ENCODE measurements at regions not wholly inside any gene's neighbourhood (a gene's known extent, or its start where the extent isn't known, plus 50 kb on each side); places are given as distances from the start of the nearest gene placed in this dataset.
A peak's percentile ranks its signal among the peaks of the same experiment; 100 is the strongest.
"Not testable (repeated sequence)": the region's sequence is repeated elsewhere in the genome, so short reads cannot be mapped to it uniquely, and the experiment has no call there.

DNA sequence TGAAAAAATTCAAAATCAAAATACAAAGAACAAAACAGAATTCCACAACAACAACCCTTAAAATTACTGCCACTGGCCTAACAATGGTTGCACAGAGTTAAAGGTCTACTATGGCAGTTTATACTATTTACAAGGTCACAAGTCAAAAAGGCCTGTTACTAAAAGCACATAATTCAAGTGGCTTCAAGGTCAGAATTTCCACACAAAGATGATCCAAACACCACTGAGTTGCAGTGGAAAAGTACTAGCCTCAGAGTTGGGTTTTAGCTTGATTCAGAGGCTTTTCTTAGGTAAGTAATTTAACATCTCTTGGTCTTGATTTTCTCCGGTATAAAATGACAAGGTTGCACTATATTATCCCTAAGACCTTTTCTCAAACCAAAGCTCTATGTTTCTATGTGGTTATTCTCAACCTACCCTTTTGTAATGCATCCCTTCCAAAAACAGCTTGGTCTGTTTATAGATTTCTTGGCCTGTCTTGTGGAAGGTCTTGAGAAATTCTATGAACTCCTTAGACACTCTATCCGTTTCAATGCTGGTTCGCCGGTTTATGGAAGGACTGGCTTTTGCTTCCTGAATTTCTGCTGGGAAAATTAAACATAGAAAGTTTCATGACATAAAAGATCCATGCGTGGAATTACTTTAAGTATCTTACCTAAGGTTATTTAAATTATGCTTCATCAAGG is 69.5 kb downstream of the MDH2 start:
- DNase-seq (ENCODE audit: low read depth) = not testable (repeated sequence)

DNA sequence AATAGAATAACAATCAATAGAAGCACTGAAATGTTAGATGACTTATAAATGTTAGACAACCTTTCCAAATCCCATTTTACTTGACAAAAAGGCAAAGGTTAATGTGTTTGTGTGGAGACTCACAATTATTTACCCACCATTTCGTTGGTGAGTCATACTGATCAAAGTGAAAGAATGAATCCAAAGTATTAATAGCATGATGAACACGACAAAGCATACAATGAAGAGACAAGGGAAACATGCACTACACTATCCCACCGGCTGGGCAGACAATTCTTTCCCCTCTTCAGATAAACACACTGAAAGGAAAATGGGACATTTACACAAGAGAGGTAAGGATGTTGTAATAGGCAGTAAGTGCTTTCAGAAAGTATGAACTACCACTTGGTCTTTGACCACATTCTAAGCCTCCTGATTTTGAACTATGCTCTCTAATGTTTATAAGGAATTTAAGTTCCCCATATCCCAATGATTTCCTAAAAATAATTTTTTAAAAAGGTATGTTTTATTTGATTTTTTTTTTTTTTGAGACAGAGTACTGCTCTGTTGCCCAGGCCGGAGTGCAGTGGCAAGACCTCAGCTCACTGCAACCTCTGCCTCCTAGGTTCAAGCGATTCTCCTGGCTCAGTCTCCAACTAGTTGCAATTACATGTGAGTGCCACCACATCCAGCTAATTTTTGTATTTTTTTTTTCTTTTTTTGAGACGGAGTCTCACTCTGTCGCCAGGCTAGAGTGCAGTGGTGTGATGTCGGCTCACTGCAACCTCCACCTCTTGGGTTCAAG is 70.5 kb downstream of the MDH2 start:
- DNase-seq (ENCODE audit: low read depth) = not testable (repeated sequence)

- no peak for DNase-seq (ENCODE audit: low read depth)
Measured at GRCh38 chr7:76121044-76121443, 73.1 kb downstream of the MDH2 start.

GRCh38 chr7:76122516-76123239 is 74.8 kb downstream of the MDH2 start:
- no peak for DNase-seq (ENCODE audit: low read depth)

DNA sequence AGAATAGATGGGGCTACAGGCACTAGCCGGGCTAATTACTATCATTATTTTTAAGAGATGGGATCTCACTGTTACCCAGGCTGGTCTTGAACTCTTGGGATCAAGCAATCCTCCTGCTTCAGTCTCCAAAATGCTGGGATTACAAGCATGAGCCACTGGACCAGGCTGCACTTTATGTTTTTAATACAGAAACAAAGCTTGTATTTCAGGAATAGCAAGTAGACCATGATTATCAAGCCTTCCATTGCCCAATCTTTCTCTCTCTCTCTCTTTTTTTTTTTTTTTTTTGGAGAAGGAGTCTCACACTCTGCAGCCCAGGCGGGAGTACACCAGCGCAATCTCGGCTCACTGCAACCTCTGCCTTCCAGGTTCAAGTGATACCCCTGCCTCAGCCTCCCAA is 75.4 kb downstream of the MDH2 start:
- no peak for DNase-seq (ENCODE audit: low read depth)

GRCh38 chr7:76125560-76125959 is 76.1 kb upstream of the SRRM3 start:
- DNase-seq (ENCODE audit: low read depth) = no peak

- no peak for DNase-seq (ENCODE audit: low read depth)
Measured at GRCh38 chr7:76126632-76127031, 75.1 kb upstream of the SRRM3 start.

GRCh38 chr7:76129366-76129765 is 72.3 kb upstream of the SRRM3 start:
- DNase-seq (ENCODE audit: low read depth) = no peak

DNA sequence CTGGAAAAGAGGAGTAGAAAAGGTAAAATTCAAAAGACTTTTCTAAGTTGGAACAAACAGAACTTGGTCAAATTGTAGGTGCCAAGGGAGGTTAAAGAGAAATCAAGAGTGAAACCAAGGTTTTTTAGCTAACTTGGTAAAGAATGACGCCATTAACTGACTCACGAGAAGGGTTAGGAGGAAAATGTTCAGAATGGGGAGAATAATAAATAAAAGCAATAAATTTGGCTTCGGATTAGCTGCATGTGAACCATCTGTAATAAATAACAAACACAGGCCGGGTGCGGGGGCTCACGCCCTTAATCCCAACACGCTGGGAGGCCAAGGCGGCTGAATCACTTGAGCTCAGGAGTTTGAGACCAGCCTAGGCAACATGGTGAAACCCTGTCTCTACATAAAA is 71.9 kb upstream of the SRRM3 start:
- DNase-seq (ENCODE audit: low read depth) = no peak

- peak; percentile 48 for DNase-seq (ENCODE audit: low read depth)
Measured at GRCh38 chr7:76130661-76131060, 71.0 kb upstream of the SRRM3 start.

GRCh38 chr7:76131887-76132286 is 69.8 kb upstream of the SRRM3 start:
- not testable (repeated sequence) for DNase-seq (ENCODE audit: low read depth)

DNA sequence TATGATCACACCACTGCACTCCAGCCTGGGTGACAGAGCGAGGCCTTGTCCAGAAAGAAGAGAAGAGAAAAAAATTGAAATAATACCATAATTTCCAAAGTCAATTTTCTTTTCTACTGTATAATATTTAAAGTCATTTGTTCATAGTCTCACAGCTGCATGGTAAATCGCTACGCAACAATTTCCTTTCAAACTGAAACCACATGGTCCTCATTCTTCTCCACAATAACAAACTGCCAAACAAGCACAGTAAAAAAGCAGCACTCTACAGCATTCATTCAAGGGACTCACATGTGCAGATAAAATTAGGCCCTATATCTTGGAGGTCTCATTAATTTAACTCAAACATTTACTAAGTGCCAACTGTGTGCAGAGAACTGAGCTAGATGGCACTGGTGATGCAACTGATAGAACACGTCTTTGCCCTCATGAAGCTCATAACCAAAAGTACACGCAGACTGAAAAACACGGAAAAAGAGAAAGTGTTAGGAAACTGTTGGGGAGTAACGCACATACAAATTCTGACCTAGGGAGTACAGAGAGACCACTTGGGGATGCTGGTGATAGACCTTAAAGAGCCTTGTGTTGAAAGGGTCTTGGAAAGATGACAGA is 68.4 kb upstream of the SRRM3 start:
- DNase-seq (ENCODE audit: low read depth) = no peak

DNA sequence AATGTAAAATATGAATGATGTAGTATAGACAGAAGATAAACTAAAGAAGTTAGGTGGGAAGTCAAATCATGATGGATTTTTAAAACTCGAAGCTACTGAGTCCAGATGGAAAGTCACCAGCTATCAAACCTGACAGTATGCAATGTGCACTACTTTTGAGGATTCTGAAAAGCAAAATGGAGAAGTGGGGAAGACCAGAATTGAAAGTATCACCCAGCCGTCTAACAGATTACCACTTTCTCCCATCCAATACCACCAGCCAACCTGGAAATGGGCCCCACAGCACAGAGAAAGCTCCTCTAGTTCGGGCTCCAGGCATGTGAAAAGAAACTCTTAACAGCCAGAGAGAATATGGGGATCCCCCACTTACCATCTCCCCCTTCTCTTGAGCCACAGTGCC is 67.9 kb upstream of the SRRM3 start:
- DNase-seq (ENCODE audit: low read depth) = no peak

DNA sequence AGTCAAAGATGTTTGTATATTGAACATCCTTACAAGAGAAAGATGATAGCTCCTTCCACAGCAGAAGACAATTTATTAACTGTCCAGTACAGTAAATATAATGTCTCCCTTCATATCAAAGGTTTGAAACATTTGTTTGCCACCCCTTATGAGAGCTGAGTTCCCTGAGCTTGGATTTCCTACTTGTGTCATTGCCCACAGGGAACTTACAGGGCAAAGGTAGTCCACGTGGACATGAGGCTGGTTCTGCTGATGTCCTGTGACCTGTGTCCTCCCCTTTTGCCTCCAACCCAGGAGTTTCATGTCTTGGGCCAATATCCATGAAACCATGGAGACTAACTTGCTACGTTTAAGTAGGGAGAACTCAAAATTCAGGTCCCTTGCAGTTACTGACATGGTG is 66.4 kb upstream of the SRRM3 start:
- DNase-seq (ENCODE audit: low read depth) = not testable (repeated sequence)

DNA sequence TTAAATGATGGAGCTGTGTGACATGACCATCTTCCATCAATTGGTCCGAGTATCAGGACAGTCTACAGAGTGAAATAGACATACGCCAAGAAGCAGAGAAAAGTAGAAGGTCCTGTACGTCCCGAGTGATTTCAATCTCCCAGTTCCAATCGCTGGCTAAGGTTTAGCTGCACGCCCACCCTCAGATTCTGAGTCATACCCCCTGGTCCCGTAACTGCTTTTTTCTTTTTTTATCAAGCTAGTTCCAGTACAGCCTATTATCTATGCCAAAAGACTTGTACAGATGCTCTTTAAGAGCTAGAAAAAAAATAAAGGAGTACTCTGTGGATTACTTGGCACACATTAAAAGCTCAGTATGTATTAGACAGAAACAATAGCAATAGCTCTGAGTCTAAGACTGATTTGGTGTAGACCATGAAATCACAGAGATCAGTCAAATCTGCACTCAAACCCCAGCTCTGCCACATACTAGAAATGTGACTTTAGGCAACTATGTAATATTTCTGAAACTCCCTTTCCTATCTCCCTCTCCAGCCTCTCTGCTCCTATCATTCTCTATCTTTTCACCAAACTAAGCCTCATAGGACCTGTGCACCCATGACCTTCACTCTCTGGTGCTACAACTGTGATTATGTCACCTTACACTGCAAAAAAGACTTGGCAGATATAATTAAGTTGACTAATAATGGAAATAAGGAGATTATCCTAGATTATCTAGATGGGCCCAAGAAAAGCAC is 63.0 kb upstream of the SRRM3 start:
- DNase-seq (ENCODE audit: low read depth) = not testable (repeated sequence)

- DNase-seq (ENCODE audit: low read depth) = no peak
Measured at GRCh38 chr7:76139670-76140069, 62.0 kb upstream of the SRRM3 start.

DNA sequence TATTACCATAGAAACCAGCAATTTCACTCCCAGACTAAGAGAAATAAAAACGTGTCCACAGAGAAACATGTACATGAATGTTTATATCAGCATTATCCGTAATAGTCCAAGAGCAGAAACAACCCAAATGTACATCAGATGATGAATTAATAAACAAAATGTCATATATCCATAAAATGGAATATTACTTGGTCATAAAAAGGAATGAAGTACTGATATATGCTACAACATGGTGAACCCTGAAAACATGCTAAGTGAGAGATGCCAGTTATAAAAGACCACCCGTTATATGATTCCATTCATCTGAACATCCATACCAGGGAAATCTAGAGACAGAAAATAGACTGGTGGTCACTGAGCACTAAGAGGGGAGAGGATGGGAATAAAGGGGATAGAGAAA is 61.4 kb upstream of the SRRM3 start:
- DNase-seq (ENCODE audit: low read depth) = not testable (repeated sequence)

- DNase-seq (ENCODE audit: low read depth) = no peak
Measured at GRCh38 chr7:76142861-76143260, 58.8 kb upstream of the SRRM3 start.

DNA sequence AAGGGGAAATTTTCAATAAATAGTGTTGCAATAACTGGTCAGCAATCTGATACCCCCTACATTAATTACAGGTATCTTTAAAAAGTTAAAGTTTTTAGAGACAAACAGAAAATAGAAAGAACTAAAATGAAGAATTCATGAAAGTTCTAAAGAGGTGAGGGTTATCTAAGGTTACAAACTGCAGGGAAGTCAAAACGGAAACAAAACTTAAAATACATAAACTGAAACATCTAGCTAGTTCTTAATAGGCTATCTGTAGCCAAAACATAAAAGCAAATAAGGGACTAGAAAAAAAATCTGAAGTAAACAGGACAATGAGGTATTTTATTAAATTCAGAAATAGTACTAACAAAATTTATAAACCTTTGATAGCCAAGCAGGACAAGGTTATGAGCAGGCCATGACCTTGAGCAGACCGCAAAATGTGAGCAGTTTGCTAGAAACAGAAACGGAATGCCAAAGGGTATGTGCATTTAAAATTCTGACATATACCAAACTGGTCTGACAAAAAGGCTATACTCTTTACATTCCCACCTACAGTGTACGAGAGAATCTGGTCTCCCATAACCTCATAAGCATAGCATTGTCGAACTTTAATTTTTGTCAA is 56.9 kb upstream of the SRRM3 start:
- not testable (repeated sequence) for DNase-seq (ENCODE audit: low read depth)

DNA sequence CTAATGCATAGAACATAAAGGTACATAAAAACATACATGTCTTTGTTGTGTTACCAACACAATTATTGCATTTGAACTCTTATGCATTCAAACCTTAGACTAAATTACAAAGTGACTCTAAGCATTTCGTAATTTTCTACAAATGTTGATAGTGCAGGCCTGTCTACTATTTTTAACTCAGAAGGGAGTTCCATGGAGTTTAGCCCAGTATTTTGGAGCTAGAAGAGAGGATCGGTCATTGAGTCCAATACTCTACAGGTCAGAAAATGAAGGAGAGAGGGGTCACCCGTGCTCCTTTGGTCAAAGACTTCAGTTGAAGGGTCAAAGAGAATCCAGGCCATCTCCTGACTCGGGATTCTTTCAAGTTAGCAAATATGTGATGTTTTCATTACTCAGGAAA is 55.3 kb upstream of the SRRM3 start:
- DNase-seq (ENCODE audit: low read depth) = no peak

DNA sequence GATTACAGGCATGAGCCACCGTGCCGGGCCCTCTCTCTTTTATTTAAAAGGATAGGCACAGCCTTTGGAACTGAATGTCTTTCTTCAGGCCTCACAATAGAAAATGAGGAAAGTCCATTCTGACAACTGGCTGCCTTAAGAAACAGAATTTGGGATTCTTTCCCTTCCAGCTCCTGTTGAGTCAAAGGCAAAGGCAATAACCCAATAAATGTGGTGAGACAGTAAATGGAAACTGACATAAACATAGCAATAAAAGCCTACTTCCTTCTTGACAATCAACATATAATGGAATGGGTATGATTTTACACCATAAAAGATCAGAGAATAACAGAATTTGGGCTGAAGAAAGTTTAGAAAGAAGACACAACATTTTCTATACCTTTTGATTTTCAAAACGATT is 52.7 kb upstream of the SRRM3 start:
- not testable (repeated sequence) for DNase-seq (ENCODE audit: low read depth)

Data from fibroblast of gingiva (primary cell).